ENCODE measurements at regions not wholly inside any gene's neighbourhood (a gene's known extent, or its start where the extent isn't known, plus 50 kb on each side); places are given as distances from the start of the nearest gene placed in this dataset.

- H3K4me3 ChIP-seq (ENCODE audit: low read depth, low read length): no peak overlapping the region
- DNase-seq (ENCODE audit: low read depth): no peak
- TF ChIP-seq, protein P1, sequence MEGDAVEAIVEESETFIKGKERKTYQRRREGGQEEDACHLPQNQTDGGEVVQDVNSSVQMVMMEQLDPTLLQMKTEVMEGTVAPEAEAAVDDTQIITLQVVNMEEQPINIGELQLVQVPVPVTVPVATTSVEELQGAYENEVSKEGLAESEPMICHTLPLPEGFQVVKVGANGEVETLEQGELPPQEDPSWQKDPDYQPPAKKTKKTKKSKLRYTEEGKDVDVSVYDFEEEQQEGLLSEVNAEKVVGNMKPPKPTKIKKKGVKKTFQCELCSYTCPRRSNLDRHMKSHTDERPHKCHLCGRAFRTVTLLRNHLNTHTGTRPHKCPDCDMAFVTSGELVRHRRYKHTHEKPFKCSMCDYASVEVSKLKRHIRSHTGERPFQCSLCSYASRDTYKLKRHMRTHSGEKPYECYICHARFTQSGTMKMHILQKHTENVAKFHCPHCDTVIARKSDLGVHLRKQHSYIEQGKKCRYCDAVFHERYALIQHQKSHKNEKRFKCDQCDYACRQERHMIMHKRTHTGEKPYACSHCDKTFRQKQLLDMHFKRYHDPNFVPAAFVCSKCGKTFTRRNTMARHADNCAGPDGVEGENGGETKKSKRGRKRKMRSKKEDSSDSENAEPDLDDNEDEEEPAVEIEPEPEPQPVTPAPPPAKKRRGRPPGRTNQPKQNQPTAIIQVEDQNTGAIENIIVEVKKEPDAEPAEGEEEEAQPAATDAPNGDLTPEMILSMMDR (IDR thresholded peaks at IDR 0.05; ENCODE audit: insufficient read depth, low read depth, low read length, missing control alignments): no peak
Observed at GRCh38 chr10:128985036-128985435, 482.0 kb upstream of the MGMT start.

DNA sequence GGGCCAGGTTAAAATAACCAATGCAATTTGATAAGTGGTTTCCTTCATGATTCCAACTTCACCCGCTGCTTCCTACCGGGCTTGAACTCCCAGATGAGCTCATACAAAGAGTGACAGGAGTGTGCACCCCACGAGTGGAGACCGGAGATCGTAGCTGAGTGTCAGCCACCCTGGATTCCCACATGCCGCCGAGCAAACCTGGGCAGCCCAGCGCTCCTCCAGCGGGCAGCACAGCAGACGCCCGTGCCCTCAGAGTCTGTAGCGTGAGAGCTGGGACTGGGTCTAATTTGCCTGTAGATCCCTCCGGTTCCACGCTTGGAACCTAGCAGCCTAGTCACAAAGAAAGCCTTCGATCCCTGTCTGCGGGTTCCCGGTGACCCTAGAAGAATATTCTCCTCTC is 476.1 kb upstream of the MGMT start:
- TF ChIP-seq, protein P1 (IDR thresholded peaks at IDR 0.05; ENCODE audit: insufficient read depth, low read depth, low read length, missing control alignments): no peak
- no peak overlapping the region for H3K4me3 ChIP-seq (ENCODE audit: low read depth, low read length)
- DNase-seq (ENCODE audit: low read depth): no peak

DNA sequence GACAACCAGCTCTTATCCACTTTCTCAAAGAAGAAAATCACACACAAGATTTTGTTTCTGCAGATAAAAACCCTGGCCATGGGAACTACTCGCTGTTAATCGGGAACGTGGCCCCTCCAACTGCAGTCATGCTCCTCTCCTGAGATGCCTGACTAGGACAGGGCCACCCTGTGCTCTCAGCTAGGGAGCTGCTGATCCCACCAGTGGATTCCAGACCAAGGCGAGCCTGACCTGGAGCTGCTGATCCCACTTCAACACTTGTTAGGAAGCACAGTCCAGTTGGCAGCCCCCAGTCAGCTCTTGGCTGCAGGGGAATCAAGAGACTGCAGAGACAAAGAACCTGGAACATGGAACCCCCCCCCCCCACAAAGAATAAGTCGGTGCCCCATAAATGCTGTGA is 474.3 kb upstream of the MGMT start:
- DNase-seq (ENCODE audit: low read depth): no peak
- no peak overlapping the region for H3K4me3 ChIP-seq (ENCODE audit: low read depth, low read length)
- TF ChIP-seq, protein P1 (IDR thresholded peaks at IDR 0.05; ENCODE audit: insufficient read depth, low read depth, low read length, missing control alignments): no peak

GRCh38 chr10:128993443-128993842 is 473.6 kb upstream of the MGMT start:
- DNase-seq (ENCODE audit: low read depth): no peak
- TF ChIP-seq, protein P1 (IDR thresholded peaks at IDR 0.05; ENCODE audit: insufficient read depth, low read depth, low read length, missing control alignments): no peak
- no peak overlapping the region for H3K4me3 ChIP-seq (ENCODE audit: low read depth, low read length)

- TF ChIP-seq, protein P1 (IDR thresholded peaks at IDR 0.05; ENCODE audit: insufficient read depth, low read depth, low read length, missing control alignments): no peak
- no peak overlapping the region for H3K4me3 ChIP-seq (ENCODE audit: low read depth, low read length)
- no peak for DNase-seq (ENCODE audit: low read depth)
Observed at GRCh38 chr10:128993911-128994538, 473.0 kb upstream of the MGMT start.

GRCh38 chr10:128994598-128995143 is 472.4 kb upstream of the MGMT start:
- no peak for DNase-seq (ENCODE audit: low read depth)
- TF ChIP-seq, protein P1 (IDR thresholded peaks at IDR 0.05; ENCODE audit: insufficient read depth, low read depth, low read length, missing control alignments): no peak
- no peak overlapping the region for H3K4me3 ChIP-seq (ENCODE audit: low read depth, low read length)

- no peak overlapping the region for H3K4me3 ChIP-seq (ENCODE audit: low read depth, low read length)
- DNase-seq (ENCODE audit: low read depth): no peak
- TF ChIP-seq, protein P1 (IDR thresholded peaks at IDR 0.05; ENCODE audit: insufficient read depth, low read depth, low read length, missing control alignments): no peak
Observed at GRCh38 chr10:128995676-128996075, 471.4 kb upstream of the MGMT start.

Measured in GM12865 (cell line).